GM19328 (cell line): ENCODE measurements at regions not wholly inside any gene's neighbourhood (a gene's known extent, or its start where the extent isn't known, plus 50 kb on each side); places are given as distances from the start of the nearest gene placed in this dataset.
"Not testable (repeated sequence)": the region's sequence is repeated elsewhere in the genome, so short reads cannot be mapped to it uniquely, and the experiment has no call there.

ENCODE experiments used
- ATAC-seq: cut with Tn5 transposase; IDR thresholded peaks from one replicate; pipeline ENCODE4 v1.9.1; 2021; ENCODE audit warnings: mild to moderate bottlenecking, moderate library complexity; ENCODE audit not compliant: unreplicated experiment

DNA sequence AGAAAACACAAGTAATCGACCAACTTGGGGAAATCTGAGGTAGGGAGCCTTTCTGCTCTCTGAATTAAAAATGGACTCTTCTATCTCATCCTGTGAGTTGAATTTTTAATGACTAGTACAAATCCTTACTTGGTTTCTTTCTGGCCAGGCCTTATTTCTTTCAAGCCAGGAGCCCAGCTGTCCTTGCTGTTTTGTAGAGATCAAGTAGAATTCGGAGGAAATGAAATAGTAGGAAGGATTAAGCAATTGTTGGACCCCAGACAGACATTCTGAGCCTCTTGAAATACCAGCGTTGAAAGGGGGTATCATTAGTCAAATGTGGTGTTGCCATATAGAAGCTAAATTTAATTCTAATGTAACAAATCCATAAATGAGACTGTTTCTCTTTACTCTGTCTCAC, 53.7 kb upstream of the SMIM15 start:
- no peak for ATAC-seq

DNA sequence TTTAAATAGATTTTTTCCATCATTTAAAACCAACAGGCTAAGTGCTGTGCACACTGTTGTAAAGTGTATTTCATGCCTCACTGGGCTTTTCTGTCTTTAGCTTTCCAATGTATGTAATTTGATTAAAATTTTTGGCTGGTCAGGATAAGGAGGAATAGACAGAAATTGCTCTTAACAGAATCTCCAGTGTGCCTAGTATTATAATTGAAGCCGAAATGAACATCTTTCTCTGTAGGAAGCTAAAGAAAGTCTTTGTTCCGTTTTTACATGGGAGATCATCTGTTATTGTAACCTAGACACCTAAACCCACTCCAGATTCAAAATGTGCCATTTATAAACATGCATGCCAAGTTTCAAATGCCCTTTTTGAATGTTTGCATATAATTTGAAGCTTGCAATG, 54.5 kb upstream of the SMIM15 start:
- no peak for ATAC-seq

DNA sequence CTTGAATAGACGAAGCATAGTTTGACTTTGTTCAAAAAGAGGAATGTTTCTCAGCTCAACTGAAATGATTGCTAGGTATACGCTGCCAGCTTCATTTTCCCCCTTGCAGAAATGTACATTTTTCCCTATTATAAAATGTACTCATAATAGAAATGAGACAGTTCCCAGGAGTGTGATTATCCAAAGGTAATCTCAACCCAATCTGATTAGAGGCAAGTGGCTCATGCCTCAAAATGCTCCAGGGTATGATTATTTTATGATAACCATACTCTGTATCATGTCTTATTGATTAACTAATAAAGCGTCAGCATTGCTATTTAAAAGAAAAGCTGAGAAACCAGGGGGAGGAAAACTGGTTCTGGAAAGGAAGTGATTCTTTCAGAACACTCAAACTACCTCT, 54.9 kb upstream of the SMIM15 start:
- ATAC-seq, result no peak

DNA sequence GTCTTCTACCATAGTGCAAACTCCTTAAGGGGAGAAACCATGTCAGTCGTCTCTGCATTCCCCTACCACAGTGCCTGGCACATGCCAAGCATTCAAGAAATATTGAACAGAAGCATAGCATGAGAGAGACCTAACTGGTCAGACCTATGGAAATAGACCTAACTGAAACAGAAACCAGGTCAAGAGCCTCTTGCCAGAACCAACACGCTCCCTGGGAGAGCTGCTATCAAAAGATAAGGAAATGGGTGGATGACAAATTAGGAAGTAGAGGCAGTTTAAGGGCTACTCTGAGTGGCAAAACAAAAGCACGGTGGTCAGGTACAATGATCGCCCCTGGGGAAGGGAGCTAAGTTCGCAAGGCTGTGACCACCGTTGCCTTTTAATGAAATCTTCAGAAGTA, 66.0 kb upstream of the SMIM15 start:
- peak; percentile 10 for ATAC-seq

DNA sequence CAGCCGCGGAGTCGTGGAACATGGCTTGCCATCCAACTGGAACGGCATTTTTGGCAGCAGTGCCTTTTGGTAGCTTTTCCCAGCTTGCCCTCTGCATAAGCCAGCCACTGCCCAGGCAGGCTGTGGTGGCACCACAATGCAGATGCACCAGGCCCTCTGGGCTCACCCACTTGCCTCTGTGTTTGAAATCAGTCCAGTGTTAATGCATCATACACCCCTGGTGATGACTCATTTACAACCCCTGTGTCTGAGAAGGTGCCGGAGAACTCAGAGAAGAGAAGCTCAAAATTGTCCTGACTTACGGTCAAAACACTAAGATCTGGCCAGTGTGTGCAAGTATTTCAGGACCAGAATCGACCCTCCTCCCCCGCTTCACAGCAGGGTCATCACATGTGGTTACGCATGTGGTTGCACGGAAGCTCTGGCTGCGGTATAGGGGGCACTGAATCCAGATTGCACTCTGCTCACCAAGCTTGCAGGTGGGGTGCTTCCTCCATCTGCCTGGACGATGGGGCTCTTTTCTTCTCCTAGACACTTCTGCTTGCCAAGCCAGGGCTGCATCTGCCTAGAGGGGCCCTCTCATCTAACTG, 66.5 kb upstream of the SMIM15 start:
- peak; percentile 55 for ATAC-seq

DNA sequence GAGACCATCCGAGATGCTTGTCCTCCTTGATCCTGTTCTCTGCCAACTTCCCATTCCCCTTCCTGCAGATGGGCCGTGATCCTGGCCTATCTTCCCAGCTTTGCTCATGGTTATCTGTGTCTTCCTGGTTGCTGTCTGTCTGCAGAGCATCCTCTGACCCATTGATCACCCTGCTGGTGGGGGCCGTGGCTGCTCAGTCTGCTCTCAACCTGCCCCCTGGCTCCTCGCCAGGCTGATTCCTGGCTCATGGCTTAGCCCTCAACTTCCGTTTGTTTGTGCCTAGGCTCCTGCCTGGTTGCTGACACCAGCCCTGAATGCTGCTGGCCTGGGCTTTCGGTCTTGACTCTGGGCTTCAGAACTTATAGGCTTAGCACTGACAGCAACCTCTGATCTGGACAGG, 67.1 kb upstream of the SMIM15 start:
- ATAC-seq, result no peak

DNA sequence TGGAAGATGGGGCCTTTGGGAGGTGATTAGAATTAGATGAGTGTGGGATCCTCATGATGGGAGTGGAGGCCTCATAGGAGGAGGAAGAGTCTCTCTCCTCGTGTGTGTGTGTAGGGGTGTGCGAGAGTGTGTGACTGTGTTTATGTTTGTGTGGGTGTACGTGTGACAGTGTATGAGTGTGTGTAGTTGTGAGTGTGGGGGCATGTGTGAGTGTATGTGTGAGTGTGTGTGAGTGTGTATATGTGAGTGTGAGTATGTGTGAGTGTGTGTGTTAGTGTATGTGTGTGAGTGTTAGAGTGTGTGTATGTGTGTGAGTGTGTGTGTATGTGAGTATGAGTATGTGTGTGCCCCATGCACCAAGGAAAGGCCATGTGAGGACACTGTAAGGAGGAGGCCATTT, 68.2 kb upstream of the SMIM15 start:
- ATAC-seq, result no peak

DNA sequence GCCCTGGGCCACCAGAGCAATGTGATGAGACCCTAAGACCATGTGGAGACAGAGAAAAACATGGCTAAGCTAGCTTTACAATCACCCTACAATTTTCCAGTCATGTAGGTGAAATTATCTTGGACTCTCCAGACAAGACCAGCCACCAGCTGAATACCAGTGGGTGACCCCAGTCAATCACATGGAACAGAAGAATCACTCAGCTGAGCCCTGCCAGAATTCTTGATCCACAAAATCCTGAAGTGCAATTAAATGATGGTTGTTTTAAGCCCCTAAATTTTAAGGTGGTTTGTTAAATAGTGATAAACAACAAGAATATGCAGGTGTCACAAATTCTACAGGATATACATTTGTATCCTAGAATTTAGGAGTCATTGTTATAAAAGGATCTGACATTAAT, 69.5 kb upstream of the SMIM15 start:
- no peak for ATAC-seq

DNA sequence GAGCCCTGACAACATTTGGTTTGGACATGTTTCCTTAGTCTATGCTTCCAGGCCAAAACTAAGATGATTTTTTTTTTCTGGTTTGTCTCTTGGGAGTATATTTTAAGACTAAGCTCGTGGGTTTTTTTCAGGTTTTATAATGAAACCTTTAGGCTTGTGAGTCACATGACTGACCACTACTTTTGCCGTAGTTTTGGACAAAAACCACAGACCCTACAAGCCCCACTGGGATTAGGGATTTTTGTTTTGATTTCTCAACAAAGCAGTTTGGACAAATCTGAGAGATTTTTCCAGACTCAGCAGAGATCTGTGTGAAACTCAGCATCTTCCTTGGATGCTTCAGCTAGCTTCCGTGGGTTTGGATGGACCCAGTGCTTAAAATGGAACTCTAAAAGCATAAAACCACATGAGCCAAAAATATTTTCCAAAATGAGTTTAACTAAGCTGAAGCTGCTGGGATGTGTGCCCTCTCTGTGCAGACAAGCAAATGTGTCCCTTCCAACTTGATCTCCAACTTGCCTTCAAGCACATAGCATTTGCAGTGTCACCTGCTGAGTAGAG, 70.3 kb upstream of the SMIM15 start:
- no peak for ATAC-seq

DNA sequence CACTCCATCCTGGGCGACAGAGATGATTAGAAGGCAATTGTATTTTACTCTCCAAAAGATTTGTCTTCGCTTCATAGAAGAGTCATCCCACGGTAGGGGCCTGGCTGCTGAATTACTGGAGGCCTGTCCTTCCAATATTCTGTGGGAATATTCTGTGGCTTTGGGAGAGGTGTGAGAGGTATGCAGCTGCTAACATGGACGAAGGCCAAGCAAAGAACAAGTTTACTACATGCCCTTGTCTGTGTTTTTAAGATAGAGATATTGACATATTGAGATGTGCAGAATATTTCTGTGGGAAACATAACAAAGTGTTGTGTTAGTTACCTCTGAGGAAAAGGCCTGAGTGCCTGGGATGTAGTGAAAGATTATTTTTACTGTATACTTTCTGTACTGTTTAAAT, 71.8 kb upstream of the SMIM15 start:
- ATAC-seq, result no peak

DNA sequence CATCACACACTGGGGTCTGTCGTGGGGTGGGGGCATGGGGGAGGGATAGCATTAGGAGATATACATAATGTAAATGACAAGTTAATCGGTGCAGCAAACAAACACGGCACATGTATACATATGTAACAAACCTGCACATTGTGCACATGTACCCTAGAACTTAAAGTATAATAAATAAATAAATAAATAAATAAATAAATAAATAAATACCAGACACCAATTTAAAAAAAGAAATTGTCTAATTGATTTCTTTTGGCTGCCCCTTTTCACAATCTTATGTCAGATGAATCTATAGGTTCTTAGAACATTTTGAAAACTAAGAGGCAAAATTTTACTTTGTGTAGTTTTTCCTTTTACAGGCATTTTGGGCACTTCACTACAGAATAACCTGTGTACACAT, 74.4 kb upstream of the SMIM15 start:
- not testable (repeated sequence) for ATAC-seq

DNA sequence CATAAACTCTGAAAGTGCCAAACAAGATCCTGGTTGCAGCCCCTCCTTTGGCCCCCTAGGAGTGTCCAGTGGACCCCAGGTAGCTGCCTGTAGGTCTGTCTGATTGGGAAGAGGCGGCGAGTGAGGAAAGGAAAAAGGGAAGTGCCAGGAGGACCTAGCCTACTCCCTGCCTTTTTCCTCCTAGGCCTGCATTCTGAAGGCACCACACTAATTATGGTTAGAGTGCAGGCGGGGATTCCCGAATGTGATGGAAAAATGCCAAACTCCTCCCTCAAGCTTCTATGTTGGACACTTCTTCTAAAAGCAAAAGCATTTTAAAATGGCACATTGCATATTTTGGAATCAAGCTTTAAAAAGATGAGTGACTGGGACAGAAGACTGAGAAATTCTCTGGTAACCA, 83.2 kb upstream of the SMIM15 start:
- ATAC-seq, result no peak

DNA sequence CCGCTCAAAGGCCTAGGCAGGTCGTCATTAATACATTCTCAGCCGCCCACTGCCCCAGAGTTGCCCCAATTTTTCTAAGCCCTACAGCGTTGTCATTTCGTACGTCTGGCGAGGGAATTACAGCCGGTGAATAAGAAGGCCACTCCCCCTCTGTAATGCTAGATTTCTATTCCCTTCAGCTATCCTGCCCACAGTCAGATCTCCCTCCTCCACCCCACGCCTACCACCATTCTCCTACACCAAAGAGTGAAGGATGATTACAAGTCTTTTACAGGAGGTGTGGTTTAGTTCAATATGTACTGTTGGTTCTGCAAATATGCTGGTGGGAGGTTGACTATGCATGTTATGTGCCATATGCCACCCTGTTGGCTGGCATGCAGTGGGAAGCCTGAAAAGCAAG, 83.7 kb upstream of the SMIM15 start:
- no peak for ATAC-seq

DNA sequence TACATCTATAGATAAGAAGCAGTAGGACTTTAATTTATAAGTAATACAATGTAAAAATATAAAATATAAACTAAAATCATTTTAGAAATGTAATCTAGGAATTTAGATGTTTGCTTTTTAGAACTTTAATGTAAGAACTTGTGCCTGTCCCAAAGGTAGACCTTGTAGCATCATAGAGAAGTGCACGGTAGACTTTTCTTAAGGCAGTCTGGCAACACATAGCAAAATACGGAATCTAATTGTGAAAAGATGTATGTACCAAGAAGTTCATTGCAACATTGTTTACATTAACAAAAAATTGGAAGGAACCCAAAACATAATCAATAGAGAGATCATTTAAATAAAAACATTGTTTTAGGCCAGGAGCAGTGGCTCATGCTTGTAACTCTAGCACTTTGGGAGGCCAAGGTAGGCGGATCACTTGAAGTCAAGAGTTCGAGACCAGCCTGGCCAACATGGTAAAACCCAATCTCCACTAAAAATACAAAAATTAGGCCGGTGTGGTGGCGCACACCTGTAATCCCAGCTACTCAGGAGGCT, 84.6 kb upstream of the SMIM15 start:
- ATAC-seq, result no peak

DNA sequence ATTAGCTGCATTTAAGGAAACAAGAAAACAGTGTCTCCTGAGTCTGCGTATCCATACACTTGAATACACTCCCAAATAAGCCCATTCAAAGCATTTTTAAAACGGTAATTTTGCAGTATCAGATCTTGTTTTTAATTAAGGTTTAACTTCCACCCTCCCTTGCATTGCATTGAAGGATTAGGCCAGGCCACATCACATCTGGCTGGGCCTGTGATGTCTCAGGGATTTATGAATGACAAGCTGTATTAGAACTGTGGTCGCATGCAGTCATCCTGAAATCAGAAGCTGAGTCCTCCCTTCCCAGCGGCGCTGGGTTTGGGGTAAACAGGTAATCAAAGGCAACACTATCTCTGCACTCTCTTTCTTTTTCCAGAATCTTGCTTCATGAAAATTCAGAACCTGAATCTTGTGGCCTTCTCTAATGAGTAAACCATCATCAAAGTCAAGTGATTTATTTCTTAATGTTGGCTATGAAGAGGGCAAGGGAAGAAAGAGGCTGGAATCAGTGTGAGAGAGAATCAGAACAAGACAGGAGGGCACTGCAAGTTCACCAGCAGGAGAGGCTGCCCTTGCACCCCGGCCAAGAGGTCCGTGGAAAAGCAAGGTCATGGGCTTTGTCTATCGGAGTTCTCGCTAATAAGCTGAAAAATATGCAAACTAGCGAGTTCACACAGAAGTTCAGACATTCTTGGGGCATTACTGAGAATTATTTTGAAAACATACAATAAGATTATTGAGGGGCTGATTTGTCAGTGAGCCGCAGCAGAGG, 80.0 kb upstream of the ZSWIM6 start:
- ATAC-seq, result no peak

DNA sequence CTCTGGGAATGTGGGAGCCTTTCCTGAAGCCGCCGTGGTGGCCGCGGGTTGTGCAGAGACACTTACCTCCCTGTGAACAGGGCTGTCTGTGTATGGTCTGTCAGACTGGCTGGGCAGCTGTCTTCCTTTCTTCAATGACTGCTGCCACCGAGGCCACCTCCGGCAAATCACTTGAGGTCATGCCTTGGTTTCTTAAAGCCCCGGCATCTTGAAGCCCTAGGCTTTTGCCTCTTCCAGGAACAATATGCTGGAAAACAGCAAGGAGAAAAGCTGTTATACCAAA, 79.5 kb upstream of the ZSWIM6 start:
- no peak for ATAC-seq

DNA sequence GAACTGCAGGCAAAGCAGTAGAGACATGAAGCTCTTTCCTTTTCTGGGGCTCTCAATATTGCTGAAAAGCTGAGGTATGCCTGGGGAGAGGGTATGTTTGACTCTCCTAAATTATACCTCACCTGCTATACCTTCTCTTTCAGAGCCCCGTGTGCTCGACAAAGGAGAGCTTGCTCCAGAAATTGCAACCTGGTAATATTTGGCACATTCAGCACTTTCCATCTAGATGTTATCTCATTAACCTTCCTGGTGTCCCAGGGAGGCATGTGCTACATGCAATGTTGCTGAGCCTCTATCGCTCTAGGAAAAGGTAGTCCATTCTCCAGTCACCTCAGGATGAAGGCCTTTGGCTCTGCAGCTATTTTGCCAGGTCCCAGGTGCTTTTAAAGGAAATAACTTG, 78.5 kb upstream of the ZSWIM6 start:
- ATAC-seq, result no peak

DNA sequence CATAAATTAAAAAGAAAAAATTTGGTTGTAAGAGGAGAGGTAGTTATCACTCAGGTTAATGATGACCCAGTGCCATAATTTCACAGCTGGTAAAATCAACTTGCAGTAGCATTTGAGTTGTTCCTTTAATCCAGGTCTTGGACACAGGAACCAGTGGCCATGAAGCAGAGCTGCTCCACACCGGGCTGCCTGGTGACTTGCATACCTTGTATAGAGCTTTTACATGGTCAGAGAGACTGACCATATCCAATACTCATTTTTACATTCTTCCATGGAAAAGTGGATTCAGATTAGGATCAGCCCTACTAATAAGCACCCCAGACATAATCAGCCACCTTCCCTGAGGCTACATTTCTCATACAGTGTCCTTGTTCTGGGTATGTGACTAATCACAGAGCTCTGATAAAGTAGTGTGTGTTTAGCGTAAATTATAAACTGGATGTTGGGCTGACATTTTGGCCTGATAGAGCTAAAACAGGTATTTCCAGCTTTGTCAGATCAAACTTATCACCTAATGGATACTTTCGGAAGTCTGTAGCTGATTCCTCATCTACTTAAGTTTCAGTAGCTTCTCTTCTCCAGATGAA, 77.0 kb upstream of the ZSWIM6 start:
- no peak for ATAC-seq

DNA sequence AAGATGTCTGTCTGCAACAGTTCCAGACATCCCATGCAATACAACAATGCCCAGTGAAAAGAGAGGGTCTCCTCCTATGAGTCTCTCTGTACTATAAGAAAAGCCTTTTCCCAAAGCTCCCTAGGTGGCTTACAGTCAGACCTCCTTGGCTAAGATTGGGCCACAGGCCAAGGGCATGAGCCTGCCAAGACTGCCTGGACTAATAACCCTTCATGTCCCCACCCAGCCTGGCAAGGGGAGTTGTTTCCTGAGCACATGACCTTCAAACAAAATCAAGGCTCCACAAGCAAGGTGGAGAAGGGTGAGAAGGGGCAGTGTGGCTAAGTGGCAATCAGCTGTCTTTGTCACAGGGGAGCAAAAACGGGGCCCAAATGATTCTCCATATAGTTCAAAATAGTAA, 75.6 kb upstream of the ZSWIM6 start:
- no peak for ATAC-seq

DNA sequence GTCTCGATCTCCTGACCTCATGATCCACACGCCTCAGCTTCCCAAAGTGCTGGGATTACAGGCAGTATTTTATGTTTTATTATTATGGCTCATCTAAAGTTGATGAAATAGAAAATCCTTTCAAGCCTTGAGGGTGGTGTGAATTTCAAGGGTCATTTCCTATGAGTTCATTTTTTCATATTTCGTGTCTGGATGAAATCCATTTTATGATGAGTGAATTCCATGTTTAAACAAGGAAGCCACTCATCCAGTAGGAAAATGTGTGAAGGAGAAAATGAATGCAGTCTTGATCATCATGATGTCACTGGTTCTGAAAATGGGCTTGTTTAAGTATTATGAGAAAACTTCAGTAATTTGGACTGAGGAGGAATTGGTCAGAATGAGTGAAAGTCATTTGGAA, 74.6 kb upstream of the ZSWIM6 start:
- no peak for ATAC-seq

DNA sequence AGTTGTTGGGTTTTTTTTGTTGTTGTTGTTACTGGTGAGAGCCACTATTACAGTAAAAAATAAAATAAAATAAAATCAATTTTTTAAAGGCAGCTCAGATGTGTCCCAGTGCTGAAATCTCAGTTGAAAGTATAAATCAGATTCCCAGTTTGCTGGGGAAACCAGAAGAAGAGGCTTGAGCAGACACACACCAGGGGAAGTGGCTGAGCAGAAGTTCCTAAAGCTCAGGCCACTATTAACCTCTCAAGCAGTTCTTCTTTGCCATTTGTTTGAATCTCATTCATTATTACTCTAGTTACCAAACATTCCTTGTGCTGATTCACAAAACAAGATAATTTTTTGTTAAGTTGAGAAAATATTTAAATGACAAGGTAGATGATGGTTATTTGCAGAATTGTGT, 70.9 kb upstream of the ZSWIM6 start:
- ATAC-seq, result no peak

DNA sequence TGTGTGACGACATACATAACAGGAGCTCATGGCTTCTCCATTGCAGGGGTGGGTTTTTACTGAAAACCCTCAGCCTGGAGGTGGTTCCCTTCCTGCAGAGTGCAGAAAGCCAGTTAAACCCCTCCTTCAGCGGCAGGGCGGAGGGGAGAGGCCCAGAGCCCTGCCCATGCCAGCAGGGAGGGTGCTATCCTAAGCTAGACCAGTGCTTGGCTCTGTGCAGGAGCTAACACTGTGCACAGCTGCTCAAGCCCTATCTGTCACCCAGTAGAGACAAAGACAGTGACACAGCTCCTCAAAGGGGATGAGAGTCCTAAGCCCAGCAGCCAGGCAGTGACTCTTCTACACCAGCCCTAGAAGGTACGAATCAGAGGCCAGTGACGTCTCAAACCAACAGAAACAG, 70.0 kb upstream of the ZSWIM6 start:
- no peak for ATAC-seq
